ENCODE measurements at regions not wholly inside any gene's neighbourhood (a gene's known extent, or its start where the extent isn't known, plus 50 kb on each side); places are given as distances from the start of the nearest gene placed in this dataset.

DNA sequence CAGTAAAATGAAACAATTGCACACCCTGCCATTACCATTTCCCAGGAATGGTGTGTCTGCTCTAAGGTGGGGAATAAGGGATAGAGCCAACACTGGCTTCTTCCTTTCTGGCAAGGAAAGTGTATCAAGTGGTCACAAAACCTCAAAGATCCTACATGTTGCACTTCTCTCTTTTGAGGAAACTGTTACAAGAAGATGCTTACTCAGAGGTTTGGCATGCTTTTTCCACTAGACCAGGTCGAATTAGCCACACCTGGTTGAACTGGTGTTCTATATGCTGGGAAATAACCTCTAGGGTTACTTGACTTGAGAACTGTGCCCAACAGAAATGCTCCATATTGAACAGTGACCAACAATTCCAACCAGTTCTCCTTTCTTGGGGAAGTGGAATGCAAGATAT is 102.9 kb downstream of the LRRN1 start:
- peaks cover 34% of the 10 kb centered on the region for H3K9me3 ChIP-seq (ENCODE audit: low read depth, low read length, poor library complexity, severe bottlenecking)
- no peaks in the 10 kb centered on the region for H3K4me1 ChIP-seq (ENCODE audit: insufficient read depth, low read length, poor library complexity, severe bottlenecking)
- DNase-seq (ENCODE audit: low spot score) = no peak
- TF ChIP-seq EZH2 (IDR thresholded peaks at IDR 0.05; ENCODE audit: borderline replicate concordance, low read depth, low read length, poor library complexity, severe bottlenecking) = no peak
- TF ChIP-seq, protein P1, sequence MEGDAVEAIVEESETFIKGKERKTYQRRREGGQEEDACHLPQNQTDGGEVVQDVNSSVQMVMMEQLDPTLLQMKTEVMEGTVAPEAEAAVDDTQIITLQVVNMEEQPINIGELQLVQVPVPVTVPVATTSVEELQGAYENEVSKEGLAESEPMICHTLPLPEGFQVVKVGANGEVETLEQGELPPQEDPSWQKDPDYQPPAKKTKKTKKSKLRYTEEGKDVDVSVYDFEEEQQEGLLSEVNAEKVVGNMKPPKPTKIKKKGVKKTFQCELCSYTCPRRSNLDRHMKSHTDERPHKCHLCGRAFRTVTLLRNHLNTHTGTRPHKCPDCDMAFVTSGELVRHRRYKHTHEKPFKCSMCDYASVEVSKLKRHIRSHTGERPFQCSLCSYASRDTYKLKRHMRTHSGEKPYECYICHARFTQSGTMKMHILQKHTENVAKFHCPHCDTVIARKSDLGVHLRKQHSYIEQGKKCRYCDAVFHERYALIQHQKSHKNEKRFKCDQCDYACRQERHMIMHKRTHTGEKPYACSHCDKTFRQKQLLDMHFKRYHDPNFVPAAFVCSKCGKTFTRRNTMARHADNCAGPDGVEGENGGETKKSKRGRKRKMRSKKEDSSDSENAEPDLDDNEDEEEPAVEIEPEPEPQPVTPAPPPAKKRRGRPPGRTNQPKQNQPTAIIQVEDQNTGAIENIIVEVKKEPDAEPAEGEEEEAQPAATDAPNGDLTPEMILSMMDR (conservative IDR thresholded peaks at IDR 0.05; ENCODE audit: low read depth, low read length) = no peak
- CTCF ChIA-PET = no interaction called here
- intact Hi-C loops (cut with micrococcal nuclease; ENCODE audit: unreplicated experiment) = no loop called here
- BruUV-seq (replicated peaks) = no TSS peak
- no peak overlapping the region for H3K4me3 ChIP-seq (ENCODE audit: low read depth, low read length, poor library complexity, severe bottlenecking)
- no peaks in the 10 kb centered on the region for H3K27me3 ChIP-seq (replicated peaks; ENCODE audit: insufficient read depth, low read depth, low read length, poor library complexity)
- POLR2A ChIA-PET (ENCODE audit: low non-redundant PET) = no interaction called here
- no peak overlapping the region for H3K27ac ChIP-seq (ENCODE audit: low read depth, low read length, poor library complexity, severe bottlenecking)
- no peaks in the 10 kb centered on the region for H3K36me3 ChIP-seq (ENCODE audit: insufficient read depth, low read length, poor library complexity, severe bottlenecking)

DNA sequence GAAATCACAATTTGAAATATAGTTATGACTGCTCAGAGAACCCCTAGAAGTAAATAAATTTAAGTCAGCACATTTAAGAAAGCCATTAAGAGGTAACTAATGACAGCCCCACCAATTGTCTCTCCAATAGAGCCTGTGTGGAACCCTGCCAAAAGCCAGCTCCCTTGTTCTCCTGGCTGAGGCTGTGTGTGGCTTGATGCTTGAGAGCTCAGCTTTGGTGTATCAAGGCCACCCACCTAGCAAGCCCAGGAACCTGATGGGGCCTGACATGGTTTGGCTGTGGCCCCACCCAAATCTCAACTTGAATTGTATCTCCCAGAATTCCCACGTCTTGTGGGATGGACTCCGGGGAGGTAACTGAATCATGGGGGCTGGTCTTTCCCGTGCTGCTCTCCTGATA is 106.9 kb downstream of the LRRN1 start:
- H3K9me3 ChIP-seq (ENCODE audit: low read depth, low read length, poor library complexity, severe bottlenecking) = peaks cover 41% of the 10 kb centered on the region
- H3K4me1 ChIP-seq (ENCODE audit: insufficient read depth, low read length, poor library complexity, severe bottlenecking) = no peaks in the 10 kb centered on the region
- BruUV-seq (replicated peaks) = no TSS peak
- no peak for TF ChIP-seq EZH2 (IDR thresholded peaks at IDR 0.05; ENCODE audit: borderline replicate concordance, low read depth, low read length, poor library complexity, severe bottlenecking)
- H3K36me3 ChIP-seq (ENCODE audit: insufficient read depth, low read length, poor library complexity, severe bottlenecking) = no peaks in the 10 kb centered on the region
- DNase-seq (ENCODE audit: low spot score) = no peak
- CTCF ChIA-PET = no interaction called here
- intact Hi-C loops (cut with micrococcal nuclease; ENCODE audit: unreplicated experiment) = no loop called here
- no peak overlapping the region for H3K27ac ChIP-seq (ENCODE audit: low read depth, low read length, poor library complexity, severe bottlenecking)
- no peak overlapping the region for H3K4me3 ChIP-seq (ENCODE audit: low read depth, low read length, poor library complexity, severe bottlenecking)
- H3K27me3 ChIP-seq (replicated peaks; ENCODE audit: insufficient read depth, low read depth, low read length, poor library complexity) = no peaks in the 10 kb centered on the region
- POLR2A ChIA-PET (ENCODE audit: low non-redundant PET) = no interaction called here

DNA sequence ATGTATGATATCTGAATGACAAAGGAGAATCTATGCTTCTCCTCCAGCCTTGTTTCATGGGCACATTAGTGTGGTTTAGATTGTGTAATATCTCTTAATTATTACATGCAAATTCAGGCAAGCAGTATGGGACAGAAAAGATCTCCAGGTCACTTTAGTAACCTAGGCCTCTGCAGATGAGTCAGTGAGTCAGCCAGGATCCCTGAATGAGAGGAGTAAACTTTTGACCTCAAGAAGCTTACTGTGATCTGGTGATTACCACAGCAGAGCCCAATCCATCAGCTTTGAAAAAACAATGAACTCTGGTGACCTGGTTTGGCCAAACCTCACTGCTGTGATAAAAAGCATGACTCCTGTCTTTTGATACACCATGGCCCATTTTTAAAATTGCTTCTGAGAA is 107.8 kb downstream of the LRRN1 start:
- no peaks in the 10 kb centered on the region for H3K27me3 ChIP-seq (replicated peaks; ENCODE audit: insufficient read depth, low read depth, low read length, poor library complexity)
- no peak overlapping the region for H3K4me3 ChIP-seq (ENCODE audit: low read depth, low read length, poor library complexity, severe bottlenecking)
- CTCF ChIA-PET = no interaction called here
- intact Hi-C loops (cut with micrococcal nuclease; ENCODE audit: unreplicated experiment) = no loop called here
- POLR2A ChIA-PET (ENCODE audit: low non-redundant PET) = no interaction called here
- H3K9me3 ChIP-seq (ENCODE audit: low read depth, low read length, poor library complexity, severe bottlenecking) = peaks cover 34% of the 10 kb centered on the region
- TF ChIP-seq EZH2 (IDR thresholded peaks at IDR 0.05; ENCODE audit: borderline replicate concordance, low read depth, low read length, poor library complexity, severe bottlenecking) = no peak
- TF ChIP-seq, protein P1 (conservative IDR thresholded peaks at IDR 0.05; ENCODE audit: low read depth, low read length) = no peak
- no peak overlapping the region for H3K27ac ChIP-seq (ENCODE audit: low read depth, low read length, poor library complexity, severe bottlenecking)
- BruUV-seq (replicated peaks) = no TSS peak
- H3K4me1 ChIP-seq (ENCODE audit: insufficient read depth, low read length, poor library complexity, severe bottlenecking) = no peaks in the 10 kb centered on the region
- DNase-seq (ENCODE audit: low spot score) = no peak
- no peaks in the 10 kb centered on the region for H3K36me3 ChIP-seq (ENCODE audit: insufficient read depth, low read length, poor library complexity, severe bottlenecking)

DNA sequence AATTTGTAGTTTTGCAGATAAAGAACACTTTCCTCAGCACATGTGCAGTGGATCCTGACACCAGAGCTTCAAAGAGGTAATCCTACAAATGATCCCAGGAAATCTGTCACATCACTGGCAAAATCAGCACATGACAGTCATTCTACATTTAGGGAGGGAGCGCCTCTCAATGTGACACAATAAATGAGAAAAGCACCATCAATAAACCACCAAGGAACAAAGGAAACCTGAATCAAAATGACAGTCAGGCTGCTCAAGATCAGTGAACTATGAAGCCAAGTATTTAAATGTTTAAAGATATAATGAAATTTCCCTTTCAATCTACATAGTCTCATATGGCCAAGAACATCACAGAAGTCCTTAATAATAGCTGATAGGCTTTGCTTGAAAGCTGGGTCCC is 119.5 kb downstream of the LRRN1 start:
- H3K4me3 ChIP-seq (ENCODE audit: low read depth, low read length, poor library complexity, severe bottlenecking) = no peak overlapping the region
- no TSS peak for BruUV-seq (replicated peaks)
- CTCF ChIA-PET = no interaction called here

More for the DNA sequence above, 119.5 kb downstream of the LRRN1 start:
- Histone ChIP-seq H3K4me1 (ENCODE audit: insufficient read depth, low read length, poor library complexity, severe bottlenecking) (no peaks in the 10 kb centered on the region), H3K36me3 (ENCODE audit: insufficient read depth, low read length, poor library complexity, severe bottlenecking) (no peaks in the 10 kb centered on the region), H3K27ac (ENCODE audit: low read depth, low read length, poor library complexity, severe bottlenecking) (no peak overlapping the region), H3K27me3 (replicated peaks; ENCODE audit: insufficient read depth, low read depth, low read length, poor library complexity) (no peaks in the 10 kb centered on the region), H3K9me3 (ENCODE audit: low read depth, low read length, poor library complexity, severe bottlenecking) (peaks cover 29% of the 10 kb centered on the region)
- POLR2A ChIA-PET (ENCODE audit: low non-redundant PET) = no interaction called here
- DNase-seq (ENCODE audit: low spot score) = no peak
- intact Hi-C loops (cut with micrococcal nuclease; ENCODE audit: unreplicated experiment) = no loop called here
- TF ChIP-seq, protein P1 (conservative IDR thresholded peaks at IDR 0.05; ENCODE audit: low read depth, low read length) = no peak
- no peak for TF ChIP-seq EZH2 (IDR thresholded peaks at IDR 0.05; ENCODE audit: borderline replicate concordance, low read depth, low read length, poor library complexity, severe bottlenecking)
